Epithelial cell of esophagus (primary cell): ENCODE measurements at regions not wholly inside any gene's neighbourhood (a gene's known extent, or its start where the extent isn't known, plus 50 kb on each side); places are given as distances from the start of the nearest gene placed in this dataset.

Experiments used
- DNase-seq: peaks from one replicate; pipeline ENCODE4 v3.0.0; 2010; ENCODE audit warnings: low read depth
- H3K4me3 ChIP-seq: 2 replicates; pipeline ENCODE4 v1.5.1; 2011; ENCODE audit warnings: mild to moderate bottlenecking, low read length, control low read depth
- TF ChIP-seq, protein P1 (sequence below): IDR thresholded peaks from 2 replicates; pipeline ENCODE4 v1.5.1; 2011; ENCODE audit warnings: low read depth, mild to moderate bottlenecking, low read length, control low read depth, inconsistent platforms; ENCODE audit not compliant: insufficient read depth; ENCODE audit errors: missing control alignments

DNA sequence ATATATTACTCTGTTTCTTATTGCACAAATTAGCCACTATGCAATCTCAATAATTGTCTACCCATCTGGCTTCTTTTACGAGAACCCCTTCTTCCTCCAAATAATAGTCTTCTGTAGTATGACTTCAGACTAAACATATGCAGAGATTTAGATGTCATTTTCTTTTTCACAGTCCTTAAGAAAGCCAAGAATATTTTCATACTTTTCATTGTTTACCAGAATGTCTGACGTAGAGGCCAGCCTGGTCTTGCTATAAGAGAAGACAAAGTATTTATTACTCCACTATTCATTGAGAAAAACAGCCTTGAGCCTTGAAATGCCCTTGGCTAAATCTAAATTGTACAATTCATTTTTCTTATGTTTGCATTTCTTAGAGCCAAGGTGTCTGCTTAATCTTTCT, 714.9 kb upstream of the CXADR start:
- DNase-seq: no peak
- TF ChIP-seq, protein P1, sequence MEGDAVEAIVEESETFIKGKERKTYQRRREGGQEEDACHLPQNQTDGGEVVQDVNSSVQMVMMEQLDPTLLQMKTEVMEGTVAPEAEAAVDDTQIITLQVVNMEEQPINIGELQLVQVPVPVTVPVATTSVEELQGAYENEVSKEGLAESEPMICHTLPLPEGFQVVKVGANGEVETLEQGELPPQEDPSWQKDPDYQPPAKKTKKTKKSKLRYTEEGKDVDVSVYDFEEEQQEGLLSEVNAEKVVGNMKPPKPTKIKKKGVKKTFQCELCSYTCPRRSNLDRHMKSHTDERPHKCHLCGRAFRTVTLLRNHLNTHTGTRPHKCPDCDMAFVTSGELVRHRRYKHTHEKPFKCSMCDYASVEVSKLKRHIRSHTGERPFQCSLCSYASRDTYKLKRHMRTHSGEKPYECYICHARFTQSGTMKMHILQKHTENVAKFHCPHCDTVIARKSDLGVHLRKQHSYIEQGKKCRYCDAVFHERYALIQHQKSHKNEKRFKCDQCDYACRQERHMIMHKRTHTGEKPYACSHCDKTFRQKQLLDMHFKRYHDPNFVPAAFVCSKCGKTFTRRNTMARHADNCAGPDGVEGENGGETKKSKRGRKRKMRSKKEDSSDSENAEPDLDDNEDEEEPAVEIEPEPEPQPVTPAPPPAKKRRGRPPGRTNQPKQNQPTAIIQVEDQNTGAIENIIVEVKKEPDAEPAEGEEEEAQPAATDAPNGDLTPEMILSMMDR: no peak
- H3K4me3 ChIP-seq: no peak overlapping the region

DNA sequence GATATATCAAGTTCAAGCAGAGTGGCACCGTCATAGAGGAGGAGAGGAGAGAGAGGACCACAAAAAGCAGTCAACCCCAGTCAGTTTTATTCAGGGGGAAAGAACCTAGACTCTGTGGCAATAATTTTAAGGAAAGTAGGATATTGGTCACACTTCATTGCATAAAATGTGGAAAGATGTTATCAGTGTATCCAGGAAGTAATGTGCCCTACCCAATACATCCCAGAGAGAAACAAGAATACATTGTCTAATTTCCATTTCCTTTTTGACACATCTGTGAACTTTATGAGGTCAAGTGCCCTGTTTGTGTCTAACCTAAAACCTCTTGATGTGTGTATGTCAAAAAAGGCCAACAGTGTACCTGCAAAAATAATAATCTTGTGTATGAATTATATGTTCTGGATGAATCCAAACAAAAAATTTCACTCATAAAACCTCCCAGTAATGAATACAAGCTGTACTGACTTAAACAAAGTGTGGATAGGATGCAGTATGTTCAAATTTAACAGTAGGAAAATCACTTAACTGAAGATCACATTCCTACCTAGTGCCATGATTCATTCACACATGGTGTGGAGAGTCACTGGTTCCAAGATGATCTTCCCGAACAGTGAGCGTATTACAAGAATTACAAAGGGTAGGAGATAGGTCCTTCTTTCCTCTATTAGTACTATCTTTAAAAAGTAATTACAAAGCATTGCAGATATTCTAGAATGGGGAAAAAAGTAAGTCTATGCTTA, 712.1 kb upstream of the CXADR start:
- H3K4me3 ChIP-seq: no peak overlapping the region
- DNase-seq: no peak
- TF ChIP-seq, protein P1: no peak

DNA sequence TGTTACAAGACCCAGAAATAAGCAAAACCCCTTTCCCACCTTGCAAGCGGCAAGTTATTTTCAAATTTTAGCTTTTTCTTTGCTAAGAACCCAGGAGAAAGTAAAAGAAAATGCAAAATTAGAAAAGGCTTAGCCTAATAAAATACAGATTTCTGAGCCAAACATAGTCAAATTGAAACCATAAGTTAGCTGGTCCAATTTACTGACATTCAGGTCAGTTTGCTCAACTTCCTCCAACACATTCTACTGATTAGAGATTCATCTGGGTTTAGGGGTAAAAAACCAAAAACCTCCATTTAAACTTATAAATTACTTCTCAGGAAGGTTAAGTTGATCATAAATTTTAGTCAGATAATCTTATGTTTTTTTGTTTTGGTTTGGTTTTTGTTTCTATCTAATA, 701.8 kb upstream of the CXADR start:
- no peak overlapping the region for H3K4me3 ChIP-seq
- DNase-seq: no peak
- TF ChIP-seq, protein P1: no peak

DNA sequence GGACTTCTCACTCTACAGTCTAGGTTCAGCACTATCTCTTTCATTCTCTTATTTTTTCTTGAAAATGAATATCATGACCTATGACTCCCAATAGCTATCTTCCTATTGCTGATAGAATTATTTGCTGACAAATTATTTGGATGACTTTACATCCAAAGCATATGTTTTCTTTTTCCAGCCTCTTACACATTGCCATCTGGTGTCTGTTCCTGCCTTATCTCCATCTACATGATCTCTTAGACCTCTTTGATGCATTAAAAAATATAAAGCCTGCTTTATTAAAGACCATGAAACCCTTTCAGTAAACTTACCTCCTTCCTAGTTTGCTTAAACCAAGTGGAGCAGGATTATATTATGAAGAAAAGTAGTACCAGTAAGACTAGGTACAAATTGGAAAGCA, 700.9 kb upstream of the CXADR start:
- TF ChIP-seq, protein P1: no peak
- DNase-seq: no peak
- H3K4me3 ChIP-seq: no peak overlapping the region

DNA sequence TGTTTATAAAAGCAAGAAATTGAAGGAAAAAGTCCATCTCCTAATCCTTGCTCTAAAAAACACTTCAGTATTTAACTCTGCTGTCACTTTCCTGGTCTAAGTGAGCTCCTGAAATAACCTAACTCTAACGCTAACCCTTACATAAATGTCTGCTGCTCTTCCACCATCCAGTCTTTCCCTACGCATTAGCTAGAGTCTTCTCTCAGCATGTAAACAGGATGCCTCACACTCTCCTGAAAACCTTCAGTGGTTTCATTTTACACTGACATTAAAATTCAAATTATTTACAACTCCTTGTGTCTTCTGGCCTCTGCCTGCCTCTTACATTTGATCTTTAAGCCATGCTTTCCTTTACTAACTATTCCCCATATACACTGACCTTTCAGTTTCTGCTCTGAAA, 697.6 kb upstream of the CXADR start:
- no peak overlapping the region for H3K4me3 ChIP-seq
- TF ChIP-seq, protein P1: no peak
- no peak for DNase-seq

DNA sequence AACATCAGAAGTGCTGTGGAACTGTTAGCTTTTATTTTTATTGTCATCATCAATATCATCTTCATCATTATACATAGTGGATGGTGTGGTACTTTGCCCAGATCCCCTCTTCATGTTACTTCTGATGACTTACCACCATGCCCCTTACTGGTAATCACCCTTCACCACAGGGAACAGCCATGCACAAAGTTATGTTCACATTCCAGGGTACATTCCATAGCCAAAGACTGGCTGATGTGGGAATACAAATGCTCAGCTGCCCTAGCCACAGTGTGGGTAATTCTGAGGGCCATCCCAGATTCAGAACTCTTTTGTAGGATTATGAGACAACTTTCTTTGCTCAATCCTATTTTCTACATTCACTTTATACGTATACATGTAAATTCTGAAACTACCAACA, 691.3 kb upstream of the CXADR start:
- TF ChIP-seq, protein P1: no peak
- no peak overlapping the region for H3K4me3 ChIP-seq
- no peak for DNase-seq

DNA sequence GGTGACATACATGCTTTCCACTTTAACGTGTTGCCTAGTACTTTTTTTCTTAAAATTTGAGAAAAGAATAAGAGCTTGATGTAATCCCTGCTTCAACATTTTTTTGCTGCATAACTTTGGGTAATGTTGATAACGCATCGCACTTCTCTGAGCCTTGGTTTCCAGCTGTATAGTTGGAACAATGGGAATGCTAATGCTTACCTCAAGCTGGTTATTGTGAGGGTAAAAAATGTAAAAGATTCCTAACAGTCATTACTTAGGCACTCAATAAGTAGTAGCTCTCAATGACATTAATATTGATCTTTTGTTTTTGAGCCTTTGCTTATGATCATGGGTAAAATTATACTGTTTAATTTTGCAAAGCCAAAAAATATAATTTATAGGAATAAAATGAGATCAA, 683.3 kb upstream of the CXADR start:
- no peak overlapping the region for H3K4me3 ChIP-seq
- TF ChIP-seq, protein P1: no peak
- DNase-seq: no peak
